ENCODE measurements at regions not wholly inside any gene's neighbourhood (a gene's known extent, or its start where the extent isn't known, plus 50 kb on each side); places are given as distances from the start of the nearest gene placed in this dataset.

DNA sequence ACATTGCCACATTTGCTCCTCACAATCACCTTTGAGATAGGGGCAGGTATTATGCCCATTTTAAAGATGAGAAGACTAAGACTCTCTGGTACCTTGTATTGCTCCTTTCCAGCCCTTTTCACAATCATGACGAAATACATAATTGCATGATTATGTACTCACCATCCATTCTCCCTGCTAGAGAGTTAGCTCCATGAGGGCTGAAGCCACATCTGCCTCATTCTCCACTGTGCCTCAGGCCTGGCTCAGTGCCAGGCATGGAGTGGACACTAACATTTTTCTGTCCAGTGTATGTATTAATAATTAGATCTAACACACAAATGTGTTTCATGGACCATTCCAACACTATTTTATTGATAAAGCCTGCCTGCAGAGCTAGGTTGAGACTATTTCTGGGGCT, 191.4 kb downstream of the MINAR1 start:
- no peak overlapping the region for H3K4me3 ChIP-seq (ENCODE audit: insufficient read length, low read depth)
- no peak overlapping the region for H3K9ac ChIP-seq (ENCODE audit: insufficient read length, low read depth)
- no peak for DNase-seq (ENCODE audit: low read depth, low spot score)
- H3K4me1 ChIP-seq (ENCODE audit: insufficient read depth, insufficient read length), result no peaks in the 10 kb centered on the region
- H3K36me3 ChIP-seq (ENCODE audit: insufficient read depth, insufficient read length, low read length), result no peaks in the 10 kb centered on the region
- no peaks in the 10 kb centered on the region for H3K9me3 ChIP-seq (ENCODE audit: insufficient read depth, low read length)
- H3K27me3 ChIP-seq (ENCODE audit: insufficient read depth, insufficient read length), result no peaks in the 10 kb centered on the region
- TF ChIP-seq SUZ12 (IDR thresholded peaks at IDR 0.05; ENCODE audit: extremely low read depth, insufficient read depth, insufficient read length), result no peak
- TF ChIP-seq ZNF274 (IDR thresholded peaks at IDR 0.05; ENCODE audit: low read depth, low read length), result no peak
- TF ChIP-seq YY1 (IDR thresholded peaks at IDR 0.05; ENCODE audit: insufficient read depth, insufficient read length), result no peak

DNA sequence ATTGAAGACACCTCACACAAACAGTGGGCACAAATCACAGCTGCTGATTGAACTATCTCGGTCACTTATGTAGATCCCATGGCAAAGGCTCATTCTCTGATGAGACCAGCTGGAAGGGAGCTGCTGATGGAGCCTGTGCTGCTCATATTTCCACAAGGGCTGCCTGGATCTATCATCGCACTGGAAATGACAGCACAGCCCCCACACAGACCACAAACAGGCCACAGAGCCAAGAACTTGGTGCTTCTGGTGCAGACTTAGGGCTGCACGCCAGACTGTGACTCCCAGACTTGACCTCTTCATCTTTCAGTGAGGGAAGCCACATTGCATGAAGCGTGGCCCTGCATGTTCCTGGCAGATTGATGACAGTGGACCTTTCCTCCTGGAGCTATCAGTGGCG, 197.6 kb downstream of the MINAR1 start:
- H3K9ac ChIP-seq (ENCODE audit: insufficient read length, low read depth), result no peak overlapping the region
- no peaks in the 10 kb centered on the region for H3K27me3 ChIP-seq (ENCODE audit: insufficient read depth, insufficient read length)
- TF ChIP-seq YY1 (IDR thresholded peaks at IDR 0.05; ENCODE audit: insufficient read depth, insufficient read length) (no peak), SUZ12 (IDR thresholded peaks at IDR 0.05; ENCODE audit: extremely low read depth, insufficient read depth, insufficient read length) (no peak), ZNF274 (IDR thresholded peaks at IDR 0.05; ENCODE audit: low read depth, low read length) (no peak)
- DNase-seq (ENCODE audit: low read depth, low spot score), result no peak
- no peaks in the 10 kb centered on the region for H3K4me1 ChIP-seq (ENCODE audit: insufficient read depth, insufficient read length)
- 0 out of 2 replicates have a peak, but pooled peaks cover 8% of the 10 kb centered on the region for H3K9me3 ChIP-seq (ENCODE audit: insufficient read depth, low read length)
- H3K36me3 ChIP-seq (ENCODE audit: insufficient read depth, insufficient read length, low read length), result no peaks in the 10 kb centered on the region
- no peak overlapping the region for H3K4me3 ChIP-seq (ENCODE audit: insufficient read length, low read depth)

DNA sequence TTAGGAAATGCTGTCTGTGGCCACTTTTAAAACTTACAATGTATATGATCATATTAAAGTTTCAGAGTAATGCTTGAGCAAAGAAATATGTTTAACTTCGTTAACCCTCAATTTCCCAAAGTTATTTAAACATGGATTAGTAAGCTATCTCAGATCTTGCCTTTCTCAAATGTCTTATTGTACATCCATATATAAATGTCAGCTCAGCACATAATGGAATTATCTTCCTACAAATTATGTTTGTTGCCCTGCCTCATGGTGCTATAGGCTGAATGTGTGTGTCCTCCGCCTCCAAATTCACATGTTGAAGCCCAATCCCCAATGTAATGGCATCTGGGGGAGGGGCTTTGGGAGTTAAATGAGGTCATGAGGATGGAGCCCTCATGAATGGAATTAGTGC, 200.3 kb downstream of the MINAR1 start:
- TF ChIP-seq ZNF274 (IDR thresholded peaks at IDR 0.05; ENCODE audit: low read depth, low read length) (no peak), YY1 (IDR thresholded peaks at IDR 0.05; ENCODE audit: insufficient read depth, insufficient read length) (no peak), SUZ12 (IDR thresholded peaks at IDR 0.05; ENCODE audit: extremely low read depth, insufficient read depth, insufficient read length) (no peak)
- DNase-seq (ENCODE audit: low read depth, low spot score), result no peak
- no peaks in the 10 kb centered on the region for H3K27me3 ChIP-seq (ENCODE audit: insufficient read depth, insufficient read length)
- no peaks in the 10 kb centered on the region for H3K4me1 ChIP-seq (ENCODE audit: insufficient read depth, insufficient read length)
- H3K9ac ChIP-seq (ENCODE audit: insufficient read length, low read depth), result no peak overlapping the region
- no peak overlapping the region for H3K4me3 ChIP-seq (ENCODE audit: insufficient read length, low read depth)
- 0 out of 2 replicates have a peak, but pooled peaks cover 8% of the 10 kb centered on the region for H3K9me3 ChIP-seq (ENCODE audit: insufficient read depth, low read length)
- H3K36me3 ChIP-seq (ENCODE audit: insufficient read depth, insufficient read length, low read length), result no peaks in the 10 kb centered on the region

DNA sequence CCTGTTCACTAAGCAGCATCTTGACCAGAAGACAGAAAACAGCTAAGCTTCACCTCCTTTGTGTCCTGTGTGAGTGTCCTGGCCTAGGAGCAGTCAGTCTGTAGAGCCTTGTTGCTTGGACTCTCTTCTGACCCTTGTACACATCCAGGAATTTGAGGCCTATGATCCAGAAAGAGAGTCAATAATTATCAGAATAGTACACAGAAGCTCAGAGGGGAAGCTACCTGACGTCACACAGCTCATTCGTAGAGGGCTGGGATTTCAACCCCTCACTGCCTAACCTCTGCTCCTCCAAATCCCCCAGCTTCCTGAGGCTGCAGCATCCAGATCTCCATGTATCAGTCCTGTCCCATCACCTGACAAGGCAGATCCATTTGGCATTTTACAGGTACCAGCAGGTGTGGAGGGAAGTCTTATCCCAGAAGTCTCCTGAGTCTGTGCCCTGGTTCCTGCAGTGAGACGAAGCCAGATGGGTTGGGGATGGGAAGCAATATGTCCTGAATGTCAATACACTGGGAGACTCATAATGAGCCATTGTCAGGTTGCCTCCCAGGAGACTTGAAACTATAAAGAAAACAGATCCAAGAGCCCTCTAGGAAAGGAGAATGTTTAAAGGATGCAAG, 203.1 kb downstream of the MINAR1 start:
- H3K9ac ChIP-seq (ENCODE audit: insufficient read length, low read depth), result no peak overlapping the region
- TF ChIP-seq SUZ12 (IDR thresholded peaks at IDR 0.05; ENCODE audit: extremely low read depth, insufficient read depth, insufficient read length), result no peak
- TF ChIP-seq ZNF274 (IDR thresholded peaks at IDR 0.05; ENCODE audit: low read depth, low read length), result no peak
- H3K36me3 ChIP-seq (ENCODE audit: insufficient read depth, insufficient read length, low read length), result no peaks in the 10 kb centered on the region
- H3K4me3 ChIP-seq (ENCODE audit: insufficient read length, low read depth), result no peak overlapping the region
- peaks cover 9% of the 10 kb centered on the region; the same call in 1 of the 2 replicates for H3K9me3 ChIP-seq (ENCODE audit: insufficient read depth, low read length)
- no peaks in the 10 kb centered on the region for H3K4me1 ChIP-seq (ENCODE audit: insufficient read depth, insufficient read length)
- DNase-seq (ENCODE audit: low read depth, low spot score), result no peak
- no peaks in the 10 kb centered on the region for H3K27me3 ChIP-seq (ENCODE audit: insufficient read depth, insufficient read length)

DNA sequence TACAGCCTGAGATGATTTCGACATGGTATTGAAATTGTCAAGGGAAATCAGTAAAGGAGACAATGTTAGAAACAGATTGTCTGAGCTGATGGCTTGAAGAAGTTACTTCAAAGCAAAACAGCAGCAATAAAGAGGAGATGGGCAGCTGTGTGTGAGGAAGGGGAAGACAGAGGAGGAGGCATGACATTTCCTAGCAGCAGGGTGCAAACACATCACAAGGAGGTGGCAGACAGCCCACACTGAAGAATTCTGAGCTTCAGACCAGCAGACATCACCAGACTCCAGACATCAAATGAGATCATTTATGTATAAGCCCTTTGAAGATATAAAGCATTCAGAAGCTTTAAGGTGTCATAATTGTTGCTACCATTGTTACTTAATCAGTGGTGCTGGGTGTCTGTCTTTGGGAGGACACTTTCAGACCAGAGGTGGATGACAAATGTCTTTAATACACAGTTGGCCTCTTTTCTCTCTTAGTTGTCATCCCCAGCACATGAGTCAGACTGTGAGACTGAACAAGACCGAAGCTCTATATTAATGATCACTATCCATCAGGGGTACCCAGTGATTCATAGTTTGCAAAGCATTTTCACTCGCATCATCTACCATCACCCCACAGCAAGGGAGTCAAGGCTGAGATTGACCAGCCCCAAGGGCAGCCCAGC, 203.9 kb downstream of the MINAR1 start:
- H3K4me3 ChIP-seq (ENCODE audit: insufficient read length, low read depth), result no peak overlapping the region
- TF ChIP-seq SUZ12 (IDR thresholded peaks at IDR 0.05; ENCODE audit: extremely low read depth, insufficient read depth, insufficient read length) (no peak), YY1 (IDR thresholded peaks at IDR 0.05; ENCODE audit: insufficient read depth, insufficient read length) (no peak), ZNF274 (IDR thresholded peaks at IDR 0.05; ENCODE audit: low read depth, low read length) (no peak)
- H3K27me3 ChIP-seq (ENCODE audit: insufficient read depth, insufficient read length), result no peaks in the 10 kb centered on the region
- no peaks in the 10 kb centered on the region for H3K4me1 ChIP-seq (ENCODE audit: insufficient read depth, insufficient read length)
- no peak overlapping the region for H3K9ac ChIP-seq (ENCODE audit: insufficient read length, low read depth)
- DNase-seq (ENCODE audit: low read depth, low spot score), result no peak
- no peaks in the 10 kb centered on the region for H3K36me3 ChIP-seq (ENCODE audit: insufficient read depth, insufficient read length, low read length)
- peaks cover 16% of the 10 kb centered on the region for H3K9me3 ChIP-seq (ENCODE audit: insufficient read depth, low read length)

DNA sequence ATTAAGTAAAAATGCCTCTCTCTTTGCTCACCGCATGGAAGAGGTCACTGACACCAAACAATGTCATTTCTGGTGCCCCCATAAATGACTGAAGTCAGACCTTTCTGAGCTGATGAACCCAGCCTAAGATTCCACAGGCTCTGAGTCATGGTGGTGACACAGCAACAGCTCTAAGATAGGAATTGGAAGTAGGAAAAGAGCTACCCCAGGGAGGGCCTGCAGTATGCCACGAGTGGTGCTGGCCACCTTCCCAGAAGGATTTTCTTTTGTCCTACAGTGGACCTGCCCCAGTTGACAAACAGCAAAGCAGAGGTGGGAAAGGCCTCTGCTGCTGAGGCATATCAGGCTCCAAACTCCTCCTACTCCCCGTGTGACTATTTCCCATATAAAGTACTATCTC, 208.1 kb downstream of the MINAR1 start:
- no peak overlapping the region for H3K4me3 ChIP-seq (ENCODE audit: insufficient read length, low read depth)
- no peak overlapping the region for H3K9ac ChIP-seq (ENCODE audit: insufficient read length, low read depth)
- no peaks in the 10 kb centered on the region for H3K4me1 ChIP-seq (ENCODE audit: insufficient read depth, insufficient read length)
- TF ChIP-seq ZNF274 (IDR thresholded peaks at IDR 0.05; ENCODE audit: low read depth, low read length), result no peak
- TF ChIP-seq YY1 (IDR thresholded peaks at IDR 0.05; ENCODE audit: insufficient read depth, insufficient read length), result no peak
- TF ChIP-seq SUZ12 (IDR thresholded peaks at IDR 0.05; ENCODE audit: extremely low read depth, insufficient read depth, insufficient read length), result no peak
- no peak for DNase-seq (ENCODE audit: low read depth, low spot score)
- no peaks in the 10 kb centered on the region for H3K27me3 ChIP-seq (ENCODE audit: insufficient read depth, insufficient read length)
- H3K9me3 ChIP-seq (ENCODE audit: insufficient read depth, low read length), result peaks cover 32% of the 10 kb centered on the region
- no peaks in the 10 kb centered on the region for H3K36me3 ChIP-seq (ENCODE audit: insufficient read depth, insufficient read length, low read length)

DNA sequence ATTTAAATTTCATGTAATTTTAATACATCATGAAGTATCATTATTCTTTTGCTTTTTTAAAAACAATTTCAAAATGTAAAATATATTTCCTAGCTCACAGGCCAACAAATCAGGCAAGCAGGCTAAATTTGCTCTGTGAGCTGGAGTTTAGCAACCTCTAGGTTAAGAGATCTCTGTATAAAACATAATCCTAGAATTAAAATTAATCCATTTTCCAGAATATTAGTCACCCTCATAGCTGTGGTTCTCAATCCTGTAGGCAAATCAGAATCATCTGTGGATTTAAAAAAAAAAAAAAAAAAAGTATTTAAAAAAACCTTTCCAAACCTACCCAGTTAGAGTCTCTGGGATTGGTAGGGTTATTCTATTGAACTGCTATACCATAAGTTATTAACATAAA, 209.7 kb downstream of the MINAR1 start:
- H3K9ac ChIP-seq (ENCODE audit: insufficient read length, low read depth), result no peak overlapping the region
- H3K9me3 ChIP-seq (ENCODE audit: insufficient read depth, low read length), result peaks cover 44% of the 10 kb centered on the region
- no peak overlapping the region for H3K4me3 ChIP-seq (ENCODE audit: insufficient read length, low read depth)
- DNase-seq (ENCODE audit: low read depth, low spot score), result no peak
- no peaks in the 10 kb centered on the region for H3K4me1 ChIP-seq (ENCODE audit: insufficient read depth, insufficient read length)
- no peaks in the 10 kb centered on the region for H3K27me3 ChIP-seq (ENCODE audit: insufficient read depth, insufficient read length)
- TF ChIP-seq YY1 (IDR thresholded peaks at IDR 0.05; ENCODE audit: insufficient read depth, insufficient read length) (no peak), SUZ12 (IDR thresholded peaks at IDR 0.05; ENCODE audit: extremely low read depth, insufficient read depth, insufficient read length) (no peak), ZNF274 (IDR thresholded peaks at IDR 0.05; ENCODE audit: low read depth, low read length) (no peak)
- H3K36me3 ChIP-seq (ENCODE audit: insufficient read depth, insufficient read length, low read length), result no peaks in the 10 kb centered on the region
